H9 (cell line): ENCODE measurements at regions not wholly inside any gene's neighbourhood (a gene's known extent, or its start where the extent isn't known, plus 50 kb on each side); places are given as distances from the start of the nearest gene placed in this dataset.
"Not testable (repeated sequence)": the region's sequence is repeated elsewhere in the genome, so short reads cannot be mapped to it uniquely, and the experiment has no call there.

Source experiments
- DNase-seq: peaks from one replicate; pipeline ENCODE4 v3.0.0-alpha.2; 2017
- H2AFZ ChIP-seq: one replicate; pipeline ENCODE4 v1.6.1; 2013; ENCODE audit warnings: mild to moderate bottlenecking, low read length, control low read depth, moderate library complexity
- H2AK5ac ChIP-seq: 2 replicates; pipeline ENCODE4 v1.6.1; 2013; ENCODE audit warnings: low read length, control low read depth, mixed read lengths; ENCODE audit not compliant: insufficient read length
- H2BK120ac ChIP-seq: one replicate; pipeline ENCODE4 v1.6.1; 2013; ENCODE audit warnings: low read depth, mild to moderate bottlenecking, low read length, control low read depth, inconsistent platforms; ENCODE audit not compliant: poor library complexity, severe bottlenecking
- H2BK12ac ChIP-seq: 2 replicates; pipeline ENCODE4 v1.6.1; 2013; ENCODE audit warnings: low read length, control low read depth, mixed read lengths, low read depth; ENCODE audit not compliant: insufficient read length
- H2BK15ac ChIP-seq: 2 replicates; pipeline ENCODE4 v1.6.1; 2013; ENCODE audit warnings: low read depth, low read length, control low read depth
- H2BK20ac ChIP-seq: one replicate; pipeline ENCODE4 v1.6.1; 2013; ENCODE audit warnings: low read depth, mild to moderate bottlenecking, low read length, control low read depth, inconsistent platforms; ENCODE audit not compliant: poor library complexity, severe bottlenecking
- H2BK5ac ChIP-seq: 2 replicates; pipeline ENCODE4 v1.6.1; 2013; ENCODE audit warnings: low read length, control low read depth, mixed read lengths; ENCODE audit not compliant: insufficient read length
- H3K14ac ChIP-seq: 2 replicates; pipeline ENCODE4 v1.6.1; 2013; ENCODE audit warnings: low read length, control low read depth; ENCODE audit not compliant: insufficient read depth
- H3K18ac ChIP-seq: 2 replicates; pipeline ENCODE4 v1.6.1; 2013; ENCODE audit warnings: low read depth, mild to moderate bottlenecking, mixed read lengths, low read length, control low read depth; ENCODE audit not compliant: insufficient read length
- H3K23ac ChIP-seq: 2 replicates; pipeline ENCODE4 v1.6.1; 2013; ENCODE audit warnings: low read length, control low read depth, mixed read lengths, low read depth; ENCODE audit not compliant: insufficient read length
- H3K23me2 ChIP-seq: 2 replicates; pipeline ENCODE4 v1.6.1; 2013; ENCODE audit warnings: low read depth, mild to moderate bottlenecking, mixed read lengths, low read length, control low read depth; ENCODE audit not compliant: insufficient read length, poor library complexity, severe bottlenecking
- H3K27ac ChIP-seq: 2 replicates; pipeline ENCODE4 v1.5.1; 2013; ENCODE audit warnings: low read length, control low read depth, mixed read lengths, low read depth; ENCODE audit not compliant: insufficient read length
- H3K27me3 ChIP-seq: 2 replicates; pipeline ENCODE4 v1.6.1; 2013; ENCODE audit warnings: low read length, control low read depth, inconsistent platforms; ENCODE audit not compliant: insufficient read depth
- H3K4ac ChIP-seq: 2 replicates; pipeline ENCODE4 v1.6.1; 2013; ENCODE audit warnings: low read depth, mild to moderate bottlenecking, control low read depth, inconsistent platforms, low read length, moderate library complexity
- H3K4me1 ChIP-seq: 2 replicates; pipeline ENCODE4 v1.6.1; 2013; ENCODE audit warnings: low read length, control low read depth, inconsistent platforms; ENCODE audit not compliant: insufficient read depth
- H3K4me2 ChIP-seq: 2 replicates; pipeline ENCODE4 v1.6.1; 2013; ENCODE audit warnings: low read length, control low read depth, mixed read lengths; ENCODE audit not compliant: insufficient read length, insufficient read depth
- H3K56ac ChIP-seq: 2 replicates; pipeline ENCODE4 v1.6.1; 2013; ENCODE audit warnings: low read depth, mild to moderate bottlenecking, mixed read lengths, low read length, control low read depth; ENCODE audit not compliant: insufficient read length
- H3K79me1 ChIP-seq: 2 replicates; pipeline ENCODE4 v1.6.1; 2013; ENCODE audit warnings: low read depth, mild to moderate bottlenecking, moderate library complexity, low read length, control low read depth, inconsistent platforms; ENCODE audit not compliant: insufficient read depth, poor library complexity, severe bottlenecking
- H3K79me2 ChIP-seq: 2 replicates; pipeline ENCODE4 v1.6.1; 2013; ENCODE audit warnings: low read length, control low read depth, inconsistent platforms; ENCODE audit not compliant: insufficient read depth
- H3K9ac ChIP-seq: 2 replicates; pipeline ENCODE4 v1.6.1; 2013; ENCODE audit warnings: low read length, control low read depth, mixed read lengths; ENCODE audit not compliant: insufficient read length; ENCODE audit errors: extremely low read depth
- H3K9me3 ChIP-seq: one replicate; pipeline ENCODE4 v1.6.1; 2013; ENCODE audit warnings: low read depth, low read length, inconsistent platforms; ENCODE audit not compliant: control insufficient read depth
- H3T11ph ChIP-seq: one replicate; pipeline ENCODE4 v1.6.1; 2013; ENCODE audit warnings: mild to moderate bottlenecking, low read length, control low read depth, inconsistent platforms
- H4K20me1 ChIP-seq: one replicate; pipeline ENCODE4 v1.6.1; 2013; ENCODE audit not compliant: control insufficient read depth, insufficient read length, insufficient read depth
- H4K5ac ChIP-seq: 2 replicates; pipeline ENCODE4 v1.6.1; 2013; ENCODE audit warnings: low read depth, mild to moderate bottlenecking, mixed read lengths, low read length, control low read depth; ENCODE audit not compliant: insufficient read length
- H4K8ac ChIP-seq: replicated peaks from 2 replicates; pipeline ENCODE4 v1.6.1; 2013; ENCODE audit warnings: low read length, control low read depth, mixed read lengths, low read depth; ENCODE audit not compliant: insufficient read length
- H4K91ac ChIP-seq: 2 replicates; pipeline ENCODE4 v1.6.1; 2013; ENCODE audit warnings: low read depth, mild to moderate bottlenecking, moderate library complexity, mixed read lengths, low read length, control low read depth; ENCODE audit not compliant: insufficient read length
- H3K27ac Mint-ChIP-seq, 3 experiments: 2 replicates in 2 of 3; 3 replicates in 1 of 3; pipeline ENCODE4 v1.8.0; 2020 to 2021; ENCODE audit warnings: mixed read lengths in 3 of 3, mild to moderate bottlenecking in 1 of 3, moderate library complexity in 1 of 3
- H3K27me3 Mint-ChIP-seq: 2 replicates; pipeline ENCODE4 v1.8.0; 2021; ENCODE audit warnings: low read depth, mild to moderate bottlenecking, moderate library complexity, mixed read lengths
- H3K36me3 Mint-ChIP-seq, 3 experiments: 2 replicates in 2 of 3; 3 replicates in 1 of 3; pipeline ENCODE4 v1.8.0; 2020 to 2021; ENCODE audit warnings: low read depth in 3 of 3, mixed read lengths in 3 of 3; ENCODE audit not compliant: insufficient read depth in 1 of 3
- H3K4me1 Mint-ChIP-seq, 2 experiments: 2 replicates each; pipeline ENCODE4 v1.8.0; 2020; ENCODE audit warnings: mixed read lengths in 2 of 2
- H3K4me3 Mint-ChIP-seq, 2 experiments: 2 replicates in 1 of 2; 3 replicates in 1 of 2; pipeline ENCODE4 v1.8.0; 2020 to 2021; ENCODE audit warnings: mild to moderate bottlenecking in 2 of 2, mixed read lengths in 2 of 2, moderate library complexity in 1 of 2
- H3K9me3 Mint-ChIP-seq, 2 experiments: 2 replicates in 1 of 2; 3 replicates in 1 of 2; pipeline ENCODE4 v1.8.0; 2020; ENCODE audit warnings: mild to moderate bottlenecking in 2 of 2, mixed read lengths in 2 of 2, moderate library complexity in 1 of 2
- WGBS: extraction: QIAGEN DNeasy Blood & Tissue Kit; methylation state at CpG from one replicate; pipeline ENCODE4 v1.1.7; 2013; ENCODE audit warnings: missing lambda C conversion rate, low lambda C conversion rate, mixed read lengths; ENCODE audit not compliant: insufficient read length; ENCODE audit errors: extremely low coverage; 5-methylcytosine and 5-hydroxymethylcytosine counted together
- TF ChIP-seq, protein P1 (sequence below): fragments of 200-600 bp; sonication (generic); conservative IDR thresholded peaks from 3 replicates; pipeline ENCODE4 v1.8.0; 2021; ENCODE audit warnings: antibody characterized with exemption, mild to moderate bottlenecking

DNA sequence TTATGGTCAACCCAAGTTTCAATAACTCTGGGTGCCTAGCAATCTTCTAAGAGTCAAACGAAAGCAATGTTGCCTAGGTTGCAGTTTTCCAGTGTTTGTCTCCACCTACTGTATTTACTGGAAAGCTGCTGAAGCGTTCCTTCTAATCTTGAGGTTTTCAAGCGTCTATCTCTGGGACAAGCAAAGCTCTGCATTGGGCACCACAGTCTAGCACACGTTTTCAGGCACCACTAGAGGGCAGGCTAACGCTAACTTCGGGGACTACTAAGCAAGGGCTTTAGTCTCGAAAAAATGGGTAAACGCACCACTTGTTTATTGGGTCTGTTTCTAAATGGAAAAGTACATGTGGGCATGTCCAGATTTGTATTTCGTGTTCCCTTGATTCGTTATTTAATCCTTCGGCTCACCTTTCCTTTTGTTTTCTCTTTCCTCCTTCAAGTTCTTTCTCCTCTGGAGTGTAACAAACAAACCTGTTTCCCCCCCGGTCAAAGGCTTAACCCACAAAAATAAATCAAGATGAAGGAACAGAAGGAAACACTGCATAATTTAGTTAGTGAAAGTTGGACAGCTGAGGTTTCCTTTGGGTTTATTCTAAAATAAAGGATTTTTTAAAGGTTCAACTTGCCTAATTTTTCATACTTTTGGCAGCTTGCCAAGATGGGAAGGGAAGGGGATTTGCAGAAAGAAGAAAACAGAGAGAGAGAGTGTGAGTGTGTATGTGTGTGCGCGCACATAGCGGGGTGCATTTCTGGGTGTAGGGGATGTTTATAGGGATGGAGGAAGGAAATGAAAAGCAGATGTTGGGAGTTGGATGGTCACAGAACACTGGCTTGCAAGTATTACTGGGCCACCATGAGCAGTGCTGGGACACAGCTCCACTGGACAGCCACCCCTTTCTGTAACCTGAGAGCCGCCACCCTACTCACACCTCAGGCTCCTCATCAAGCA, 348.3 kb downstream of the GOLGA6L6 start:
- not testable (repeated sequence) for H4K20me1 ChIP-seq, H2BK12ac ChIP-seq, H2BK15ac ChIP-seq, H3K27ac Mint-ChIP-seq, H4K8ac ChIP-seq, H3K27me3 Mint-ChIP-seq, H3K27ac ChIP-seq, H4K91ac ChIP-seq, H3K56ac ChIP-seq, H3K23me2 ChIP-seq, H3K4me1 ChIP-seq, H3K23ac ChIP-seq, H2BK5ac ChIP-seq, H3K27me3 ChIP-seq, H4K5ac ChIP-seq, H2AK5ac ChIP-seq, H3K79me1 ChIP-seq, H3K4me2 ChIP-seq, H2BK20ac ChIP-seq, H3T11ph ChIP-seq, DNase-seq, H3K4me3 Mint-ChIP-seq, H3K18ac ChIP-seq, H2BK120ac ChIP-seq, H3K4ac ChIP-seq, H2AFZ ChIP-seq, H3K4me1 Mint-ChIP-seq, H3K9ac ChIP-seq, H3K79me2 ChIP-seq, H3K14ac ChIP-seq
- H3K9me3 ChIP-seq: peaks cover 50% of the 10 kb centered on the region
- peaks cover 29% of the 10 kb centered on the region in 2 experiments for H3K9me3 Mint-ChIP-seq
- no CpG with 5 or more reads among the region's 16 CpGs for WGBS
- H3K36me3 Mint-ChIP-seq: peaks cover 0 to 17% (median 9%) of the 10 kb centered on the region in 3 experiments; a peak in 6 of 7 replicates
- TF ChIP-seq, protein P1, sequence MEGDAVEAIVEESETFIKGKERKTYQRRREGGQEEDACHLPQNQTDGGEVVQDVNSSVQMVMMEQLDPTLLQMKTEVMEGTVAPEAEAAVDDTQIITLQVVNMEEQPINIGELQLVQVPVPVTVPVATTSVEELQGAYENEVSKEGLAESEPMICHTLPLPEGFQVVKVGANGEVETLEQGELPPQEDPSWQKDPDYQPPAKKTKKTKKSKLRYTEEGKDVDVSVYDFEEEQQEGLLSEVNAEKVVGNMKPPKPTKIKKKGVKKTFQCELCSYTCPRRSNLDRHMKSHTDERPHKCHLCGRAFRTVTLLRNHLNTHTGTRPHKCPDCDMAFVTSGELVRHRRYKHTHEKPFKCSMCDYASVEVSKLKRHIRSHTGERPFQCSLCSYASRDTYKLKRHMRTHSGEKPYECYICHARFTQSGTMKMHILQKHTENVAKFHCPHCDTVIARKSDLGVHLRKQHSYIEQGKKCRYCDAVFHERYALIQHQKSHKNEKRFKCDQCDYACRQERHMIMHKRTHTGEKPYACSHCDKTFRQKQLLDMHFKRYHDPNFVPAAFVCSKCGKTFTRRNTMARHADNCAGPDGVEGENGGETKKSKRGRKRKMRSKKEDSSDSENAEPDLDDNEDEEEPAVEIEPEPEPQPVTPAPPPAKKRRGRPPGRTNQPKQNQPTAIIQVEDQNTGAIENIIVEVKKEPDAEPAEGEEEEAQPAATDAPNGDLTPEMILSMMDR: peak; percentile 58

DNA sequence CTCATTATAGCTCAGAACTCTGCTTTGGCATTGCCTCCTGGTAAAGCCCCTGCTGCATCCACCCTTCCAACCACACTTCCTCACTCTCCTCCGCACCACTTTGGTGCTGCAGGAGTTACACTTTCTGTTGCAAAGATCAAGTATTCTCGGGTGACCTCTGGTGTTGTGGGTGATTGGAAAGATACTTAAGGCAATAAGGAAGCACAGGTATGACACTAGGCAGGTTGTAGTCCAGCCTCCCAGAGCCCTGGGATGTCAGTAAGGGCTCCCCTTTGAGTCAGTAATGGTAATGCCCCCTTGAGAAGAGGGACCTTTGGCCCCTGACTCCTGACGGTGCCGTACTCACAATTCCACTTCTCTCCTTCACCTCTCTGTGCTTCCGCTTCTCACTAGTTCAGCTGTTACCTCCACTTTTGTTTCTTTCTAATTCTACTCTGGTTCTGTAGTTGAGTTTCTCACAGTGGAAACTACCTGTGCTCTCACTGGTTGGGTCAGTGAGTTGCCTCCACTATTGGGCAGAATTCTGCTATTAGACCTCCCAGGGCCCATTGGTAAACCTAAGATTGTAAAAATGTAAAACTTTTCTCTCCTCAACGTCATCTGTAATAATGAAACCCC, 350.0 kb downstream of the GOLGA6L6 start:
- H2BK12ac ChIP-seq, H3K27me3 Mint-ChIP-seq, H3K4ac ChIP-seq, H3K27ac ChIP-seq, H3K9ac ChIP-seq, DNase-seq, H3K4me2 ChIP-seq, H4K91ac ChIP-seq, H3K4me3 Mint-ChIP-seq, H3T11ph ChIP-seq, H2BK120ac ChIP-seq, H3K18ac ChIP-seq, H3K4me1 ChIP-seq, H2AFZ ChIP-seq, H2BK5ac ChIP-seq, H4K5ac ChIP-seq, H3K56ac ChIP-seq, H3K23me2 ChIP-seq, H3K27ac Mint-ChIP-seq, H3K14ac ChIP-seq, H2BK20ac ChIP-seq, H3K27me3 ChIP-seq, H3K79me1 ChIP-seq, H3K4me1 Mint-ChIP-seq, H3K79me2 ChIP-seq, H4K8ac ChIP-seq, H2BK15ac ChIP-seq, H2AK5ac ChIP-seq, H4K20me1 ChIP-seq, H3K23ac ChIP-seq: not testable (repeated sequence)
- Mint-ChIP-seq H3K36me3 (peaks cover 0 to 17% (median 9%) of the 10 kb centered on the region in 3 experiments; a peak in 6 of 7 replicates), H3K9me3 (peaks cover 29% of the 10 kb centered on the region in 2 experiments)
- WGBS: no CpG with 5 or more reads among the region's 6 CpGs
- H3K9me3 ChIP-seq: peaks cover 65% of the 10 kb centered on the region
